MM.1S (cell line): ENCODE measurements at regions not wholly inside any gene's neighbourhood (a gene's known extent, or its start where the extent isn't known, plus 50 kb on each side); places are given as distances from the start of the nearest gene placed in this dataset.

Experiments
- CTCF ChIP-seq: fragments of 300-600 bp; sonication (generic); IDR thresholded peaks from 2 replicates; pipeline ENCODE4 v1.5.1; 2016; ENCODE audit warnings: antibody characterized with exemption, low read length, mixed read lengths
- EZH2 ChIP-seq: fragments of 300-600 bp; sonication (generic); optimal IDR thresholded peaks from 2 replicates; pipeline ENCODE3; 2017; ENCODE audit warnings: low read depth, mild to moderate bottlenecking, antibody characterized with exemption, low read length, mixed read lengths
- EZH2phosphoT487 ChIP-seq: fragments of 300-600 bp; sonication (generic); IDR thresholded peaks from 2 replicates; pipeline ENCODE4 v1.6.1; 2018; ENCODE audit warnings: antibody characterized with exemption, low read length

- TF ChIP-seq CTCF: no peak
- no peak for TF ChIP-seq EZH2
- no peak for TF ChIP-seq EZH2phosphoT487
Measured at GRCh38 chr15:89009080-89009479, 79.2 kb upstream of the ABHD2 start.
